H9 (cell line): ENCODE measurements at regions not wholly inside any gene's neighbourhood (a gene's known extent, or its start where the extent isn't known, plus 50 kb on each side); places are given as distances from the start of the nearest gene placed in this dataset.
A peak's percentile ranks its signal among the peaks of the same experiment; 100 is the strongest.

Experiments used
- DNase-seq: peaks from one replicate; pipeline ENCODE4 v3.0.0-alpha.2; 2017
- H2AFZ ChIP-seq: one replicate; pipeline ENCODE4 v1.6.1; 2013; ENCODE audit warnings: mild to moderate bottlenecking, low read length, control low read depth, moderate library complexity
- H2AK5ac ChIP-seq: 2 replicates; pipeline ENCODE4 v1.6.1; 2013; ENCODE audit warnings: low read length, control low read depth, mixed read lengths; ENCODE audit not compliant: insufficient read length
- H2BK120ac ChIP-seq: one replicate; pipeline ENCODE4 v1.6.1; 2013; ENCODE audit warnings: low read depth, mild to moderate bottlenecking, low read length, control low read depth, inconsistent platforms; ENCODE audit not compliant: poor library complexity, severe bottlenecking
- H2BK12ac ChIP-seq: 2 replicates; pipeline ENCODE4 v1.6.1; 2013; ENCODE audit warnings: low read length, control low read depth, mixed read lengths, low read depth; ENCODE audit not compliant: insufficient read length
- H2BK15ac ChIP-seq: 2 replicates; pipeline ENCODE4 v1.6.1; 2013; ENCODE audit warnings: low read depth, low read length, control low read depth
- H2BK20ac ChIP-seq: one replicate; pipeline ENCODE4 v1.6.1; 2013; ENCODE audit warnings: low read depth, mild to moderate bottlenecking, low read length, control low read depth, inconsistent platforms; ENCODE audit not compliant: poor library complexity, severe bottlenecking
- H2BK5ac ChIP-seq: 2 replicates; pipeline ENCODE4 v1.6.1; 2013; ENCODE audit warnings: low read length, control low read depth, mixed read lengths; ENCODE audit not compliant: insufficient read length
- H3K14ac ChIP-seq: 2 replicates; pipeline ENCODE4 v1.6.1; 2013; ENCODE audit warnings: low read length, control low read depth; ENCODE audit not compliant: insufficient read depth
- H3K18ac ChIP-seq: 2 replicates; pipeline ENCODE4 v1.6.1; 2013; ENCODE audit warnings: low read depth, mild to moderate bottlenecking, mixed read lengths, low read length, control low read depth; ENCODE audit not compliant: insufficient read length
- H3K23ac ChIP-seq: 2 replicates; pipeline ENCODE4 v1.6.1; 2013; ENCODE audit warnings: low read length, control low read depth, mixed read lengths, low read depth; ENCODE audit not compliant: insufficient read length
- H3K23me2 ChIP-seq: 2 replicates; pipeline ENCODE4 v1.6.1; 2013; ENCODE audit warnings: low read depth, mild to moderate bottlenecking, mixed read lengths, low read length, control low read depth; ENCODE audit not compliant: insufficient read length, poor library complexity, severe bottlenecking
- H3K27ac ChIP-seq: 2 replicates; pipeline ENCODE4 v1.5.1; 2013; ENCODE audit warnings: low read length, control low read depth, mixed read lengths, low read depth; ENCODE audit not compliant: insufficient read length
- H3K27me3 ChIP-seq: 2 replicates; pipeline ENCODE4 v1.6.1; 2013; ENCODE audit warnings: low read length, control low read depth, inconsistent platforms; ENCODE audit not compliant: insufficient read depth
- H3K4ac ChIP-seq: 2 replicates; pipeline ENCODE4 v1.6.1; 2013; ENCODE audit warnings: low read depth, mild to moderate bottlenecking, control low read depth, inconsistent platforms, low read length, moderate library complexity
- H3K4me1 ChIP-seq: 2 replicates; pipeline ENCODE4 v1.6.1; 2013; ENCODE audit warnings: low read length, control low read depth, inconsistent platforms; ENCODE audit not compliant: insufficient read depth
- H3K4me2 ChIP-seq: 2 replicates; pipeline ENCODE4 v1.6.1; 2013; ENCODE audit warnings: low read length, control low read depth, mixed read lengths; ENCODE audit not compliant: insufficient read length, insufficient read depth
- H3K56ac ChIP-seq: 2 replicates; pipeline ENCODE4 v1.6.1; 2013; ENCODE audit warnings: low read depth, mild to moderate bottlenecking, mixed read lengths, low read length, control low read depth; ENCODE audit not compliant: insufficient read length
- H3K79me1 ChIP-seq: 2 replicates; pipeline ENCODE4 v1.6.1; 2013; ENCODE audit warnings: low read depth, mild to moderate bottlenecking, moderate library complexity, low read length, control low read depth, inconsistent platforms; ENCODE audit not compliant: insufficient read depth, poor library complexity, severe bottlenecking
- H3K79me2 ChIP-seq: 2 replicates; pipeline ENCODE4 v1.6.1; 2013; ENCODE audit warnings: low read length, control low read depth, inconsistent platforms; ENCODE audit not compliant: insufficient read depth
- H3K9ac ChIP-seq: 2 replicates; pipeline ENCODE4 v1.6.1; 2013; ENCODE audit warnings: low read length, control low read depth, mixed read lengths; ENCODE audit not compliant: insufficient read length; ENCODE audit errors: extremely low read depth
- H3K9me3 ChIP-seq: one replicate; pipeline ENCODE4 v1.6.1; 2013; ENCODE audit warnings: low read depth, low read length, inconsistent platforms; ENCODE audit not compliant: control insufficient read depth
- H3T11ph ChIP-seq: one replicate; pipeline ENCODE4 v1.6.1; 2013; ENCODE audit warnings: mild to moderate bottlenecking, low read length, control low read depth, inconsistent platforms
- H4K20me1 ChIP-seq: one replicate; pipeline ENCODE4 v1.6.1; 2013; ENCODE audit not compliant: control insufficient read depth, insufficient read length, insufficient read depth
- H4K5ac ChIP-seq: 2 replicates; pipeline ENCODE4 v1.6.1; 2013; ENCODE audit warnings: low read depth, mild to moderate bottlenecking, mixed read lengths, low read length, control low read depth; ENCODE audit not compliant: insufficient read length
- H4K8ac ChIP-seq: replicated peaks from 2 replicates; pipeline ENCODE4 v1.6.1; 2013; ENCODE audit warnings: low read length, control low read depth, mixed read lengths, low read depth; ENCODE audit not compliant: insufficient read length
- H4K91ac ChIP-seq: 2 replicates; pipeline ENCODE4 v1.6.1; 2013; ENCODE audit warnings: low read depth, mild to moderate bottlenecking, moderate library complexity, mixed read lengths, low read length, control low read depth; ENCODE audit not compliant: insufficient read length
- H3K27ac Mint-ChIP-seq, 3 experiments: 2 replicates in 2 of 3; 3 replicates in 1 of 3; pipeline ENCODE4 v1.8.0; 2020 to 2021; ENCODE audit warnings: mixed read lengths in 3 of 3, mild to moderate bottlenecking in 1 of 3, moderate library complexity in 1 of 3
- H3K27me3 Mint-ChIP-seq: 2 replicates; pipeline ENCODE4 v1.8.0; 2021; ENCODE audit warnings: low read depth, mild to moderate bottlenecking, moderate library complexity, mixed read lengths
- H3K36me3 Mint-ChIP-seq, 3 experiments: 2 replicates in 2 of 3; 3 replicates in 1 of 3; pipeline ENCODE4 v1.8.0; 2020 to 2021; ENCODE audit warnings: low read depth in 3 of 3, mixed read lengths in 3 of 3; ENCODE audit not compliant: insufficient read depth in 1 of 3
- H3K4me1 Mint-ChIP-seq, 2 experiments: 2 replicates each; pipeline ENCODE4 v1.8.0; 2020; ENCODE audit warnings: mixed read lengths in 2 of 2
- H3K4me3 Mint-ChIP-seq, 2 experiments: 2 replicates in 1 of 2; 3 replicates in 1 of 2; pipeline ENCODE4 v1.8.0; 2020 to 2021; ENCODE audit warnings: mild to moderate bottlenecking in 2 of 2, mixed read lengths in 2 of 2, moderate library complexity in 1 of 2
- H3K9me3 Mint-ChIP-seq, 2 experiments: 2 replicates in 1 of 2; 3 replicates in 1 of 2; pipeline ENCODE4 v1.8.0; 2020; ENCODE audit warnings: mild to moderate bottlenecking in 2 of 2, mixed read lengths in 2 of 2, moderate library complexity in 1 of 2
- CTCF ChIP-seq: fragments of 200-600 bp; sonication (generic); conservative IDR thresholded peaks from 3 replicates; pipeline ENCODE4 v1.8.0; 2021; ENCODE audit warnings: antibody characterized with exemption, mild to moderate bottlenecking
- WGBS: extraction: QIAGEN DNeasy Blood & Tissue Kit; methylation state at CpG from one replicate; pipeline ENCODE4 v1.1.7; 2013; ENCODE audit warnings: missing lambda C conversion rate, low lambda C conversion rate, mixed read lengths; ENCODE audit not compliant: insufficient read length; ENCODE audit errors: extremely low coverage; 5-methylcytosine and 5-hydroxymethylcytosine counted together

DNA sequence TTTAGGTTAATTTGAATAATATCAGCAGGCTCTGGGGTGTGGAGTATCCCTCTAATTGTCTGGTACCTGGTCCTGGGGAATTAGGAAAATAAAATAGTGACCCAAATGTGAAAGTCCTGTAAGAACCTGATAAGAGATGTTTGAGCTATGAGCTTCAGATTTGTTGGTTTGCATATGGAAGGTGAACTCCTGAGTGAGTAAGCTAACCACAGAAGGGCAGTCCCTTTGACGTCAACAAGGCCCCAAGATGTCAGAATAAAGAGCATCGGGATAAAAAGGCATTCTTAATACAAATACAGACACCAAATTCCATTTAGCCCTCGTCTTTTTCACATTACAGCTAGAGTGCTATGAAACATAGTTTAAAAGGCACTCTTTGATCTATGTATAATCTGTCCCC is 1366.3 kb upstream of the TMEFF2 start:
- Histone ChIP-seq H3T11ph (no peak overlapping the region), H3K14ac (no peak overlapping the region), H2BK15ac (no peak overlapping the region), H3K4me1 (no peaks in the 10 kb centered on the region), H3K18ac (no peak overlapping the region), H4K5ac (no peak overlapping the region), H2BK5ac (no peak overlapping the region), H2AK5ac (no peak overlapping the region), H3K56ac (no peak overlapping the region), H4K91ac (no peak overlapping the region), H3K79me2 (no peaks in the 10 kb centered on the region), H4K8ac (no peak overlapping the region), H3K27ac (no peak overlapping the region), H2BK120ac (no peak overlapping the region), H3K23ac (no peak overlapping the region), H3K27me3 (no peaks in the 10 kb centered on the region), H3K9me3 (no peaks in the 10 kb centered on the region), H3K4me2 (no peak overlapping the region), H2BK20ac (no peak overlapping the region), H3K4ac (no peak overlapping the region), H2AFZ (no peak overlapping the region), H2BK12ac (no peak overlapping the region), H4K20me1 (no peaks in the 10 kb centered on the region), H3K9ac (no peak overlapping the region), H3K23me2 (no peaks in the 10 kb centered on the region), H3K79me1 (no peaks in the 10 kb centered on the region)
- peaks cover 0 to 4% of the 10 kb centered on the region in 2 experiments; a peak in 1 of 4 replicates for H3K4me1 Mint-ChIP-seq
- H3K27ac Mint-ChIP-seq, result peak overlapping the region in 1 of 3 experiments; percentile 21; a peak in 3 of 7 replicates
- WGBS, result no CpG with 5 or more reads among the region's 3 CpGs
- no peaks in the 10 kb centered on the region for H3K36me3 Mint-ChIP-seq
- H3K27me3 Mint-ChIP-seq, result no peaks in the 10 kb centered on the region
- H3K4me3 Mint-ChIP-seq, result no peak overlapping the region
- H3K9me3 Mint-ChIP-seq, result no peaks in the 10 kb centered on the region
- no peak for TF ChIP-seq CTCF
- no peak for DNase-seq
